T-cell (primary cell): ENCODE measurements at regions not wholly inside any gene's neighbourhood (a gene's known extent, or its start where the extent isn't known, plus 50 kb on each side); places are given as distances from the start of the nearest gene placed in this dataset.

Experiments
- ATAC-seq, 4 experiments: fragments of 200-7000 bp in 3 of 4; fragments of 150-1000 bp in 1 of 4; cut with Tn5 transposase; replicated peaks in 1 of 4; 1 replicate in 3 of 4; 2 replicates in 1 of 4; pipeline ENCODE4 v1.10.0; 2021; ENCODE audit warnings: moderate library complexity in 3 of 4, mild to moderate bottlenecking in 2 of 4, moderate number of reproducible peaks in 1 of 4
- CTCF ChIA-PET, 2 donors: fragments of 300-600 bp; sonication (Branson Sonifier 250); formaldehyde crosslinking; loops; one replicate each; lab custom pipeline; 2022; ENCODE audit warnings: antibody characterized with exemption in 2 of 2; lab: Charles Lee
- POLR2A ChIA-PET, 2 donors: fragments of 300-600 bp; sonication (Branson Sonifier 250); formaldehyde crosslinking; loops; one replicate each; lab custom pipeline; 2022; ENCODE audit warnings: antibody characterized with exemption in 2 of 2; lab: Charles Lee
- DNase-seq, 35 experiments: peaks; one replicate each; pipeline versions ENCODE4 v3.0.0 to v3.0.0-alpha.2; 2013 to 2023
- H3K27ac ChIP-seq: one replicate; pipeline ENCODE4 v1.5.1; 2013; ENCODE audit warnings: low read length
- H3K27me3 ChIP-seq, 2 experiments: replicated peaks in 1 of 2; 1 replicate in 1 of 2; 2 replicates in 1 of 2; pipeline versions ENCODE4 v1.6.1 to v1.7.0; 2013; ENCODE audit warnings: low read length in 1 of 2, mixed read lengths in 1 of 2; ENCODE audit not compliant: control insufficient read depth in 2 of 2, insufficient read depth in 2 of 2; ENCODE audit errors: extremely low read depth in 1 of 2
- H3K36me3 ChIP-seq, 2 donors: 1 replicate in 1 of 2; 2 replicates in 1 of 2; pipeline versions ENCODE4 v1.6.1 to v1.7.0; 2013; ENCODE audit warnings: low read length in 1 of 2; ENCODE audit not compliant: control insufficient read depth in 2 of 2, insufficient read depth in 1 of 2; ENCODE audit errors: extremely low read depth in 1 of 2
- H3K4me1 ChIP-seq, 2 experiments: 1 replicate in 1 of 2; 2 replicates in 1 of 2; pipeline versions ENCODE4 v1.6.1 to v1.7.0; 2013; ENCODE audit warnings: low read length in 2 of 2, mixed read lengths in 1 of 2; ENCODE audit not compliant: insufficient read depth in 2 of 2, control insufficient read depth in 1 of 2; ENCODE audit errors: extremely low read depth in 1 of 2
- H3K4me3 ChIP-seq, 2 donors: 1 replicate in 1 of 2; 2 replicates in 1 of 2; pipeline versions ENCODE4 v1.5.1 to v1.7.0; 2013; ENCODE audit warnings: mild to moderate bottlenecking in 2 of 2, low read length in 1 of 2, moderate library complexity in 1 of 2; ENCODE audit not compliant: control insufficient read depth in 1 of 2; ENCODE audit errors: extremely low read depth in 1 of 2
- H3K9me3 ChIP-seq: 2 replicates; pipeline ENCODE4 v1.7.0; 2013
- H3K27ac Mint-ChIP-seq, 2 donors: one replicate each; pipeline ENCODE4 v1.8.0; 2020 to 2021; ENCODE audit warnings: mild to moderate bottlenecking in 2 of 2, mixed read lengths in 2 of 2
- H3K27me3 Mint-ChIP-seq, 2 donors: one replicate each; pipeline ENCODE4 v1.8.0; 2021 to 2022; ENCODE audit warnings: mixed read lengths in 2 of 2
- H3K36me3 Mint-ChIP-seq: one replicate; pipeline ENCODE4 v1.8.0; 2021; ENCODE audit warnings: mixed read lengths
- H3K4me1 Mint-ChIP-seq, 3 donors: one replicate each; pipeline ENCODE4 v1.8.0; 2020 to 2022; ENCODE audit warnings: mixed read lengths in 3 of 3, mild to moderate bottlenecking in 1 of 3
- H3K4me3 Mint-ChIP-seq, 3 donors: one replicate each; pipeline ENCODE4 v1.8.0; 2020 to 2022; ENCODE audit warnings: mild to moderate bottlenecking in 3 of 3, mixed read lengths in 3 of 3, moderate library complexity in 3 of 3
- H3K9me3 Mint-ChIP-seq, 3 donors: one replicate each; pipeline ENCODE4 v1.8.0; 2020 to 2022; ENCODE audit warnings: mixed read lengths in 3 of 3
- WGBS: methylation state at CpG from one replicate; pipeline ENCODE4 v1.1.5; 2013; ENCODE audit warnings: missing lambda C conversion rate; ENCODE audit not compliant: insufficient coverage; 5-methylcytosine and 5-hydroxymethylcytosine counted together

GRCh38 chr1:222062640-222063039 lies 320.8 kb upstream of the DUSP10 start:
- no peaks in the 10 kb centered on the region for H3K27me3 Mint-ChIP-seq
- no peaks in the 10 kb centered on the region for H3K4me1 Mint-ChIP-seq
- H3K9me3 Mint-ChIP-seq = peaks cover 7 to 18% (median 14%) of the 10 kb centered on the region in 3 donors
- DNase-seq (no peak), ATAC-seq (no peak)
- CTCF ChIA-PET = no interaction called here
- H3K4me3 Mint-ChIP-seq = no peak overlapping the region
- Histone ChIP-seq H3K36me3 (no peaks in the 10 kb centered on the region), H3K4me1 (no peaks in the 10 kb centered on the region), H3K27me3 (no peaks in the 10 kb centered on the region), H3K4me3 (no peak overlapping the region), H3K9me3 (no peaks in the 10 kb centered on the region), H3K27ac (no peak overlapping the region)
- POLR2A ChIA-PET = interaction anchor here in 1 of 2 donors (0.6 kb wide), 1 partner anchor 13 kb away, joined by 10 read pairs; no protein-coding TSS in a partner anchor
- no peak overlapping the region for H3K27ac Mint-ChIP-seq
- H3K36me3 Mint-ChIP-seq = peaks cover 7% of the 10 kb centered on the region

- H3K36me3 Mint-ChIP-seq = peaks cover 7% of the 10 kb centered on the region
- DNase-seq = no peak
- CTCF ChIA-PET = no interaction called here
Observed at GRCh38 chr1:222061711-222062359, 319.9 kb upstream of the DUSP10 start.

GRCh38 chr1:222060210-222060916 lies 318.5 kb upstream of the DUSP10 start:
- Mint-ChIP-seq H3K4me3 (no peak overlapping the region), H3K9me3 (peaks cover 7 to 15% (median 12%) of the 10 kb centered on the region in 3 donors), H3K36me3 (peaks cover 7% of the 10 kb centered on the region), H3K27me3 (no peaks in the 10 kb centered on the region), H3K4me1 (no peaks in the 10 kb centered on the region), H3K27ac (no peak overlapping the region)
- ChIA-PET POLR2A (no interaction called here), CTCF (no interaction called here)
- DNase-seq = no peak
- no peaks in the 10 kb centered on the region for H3K36me3 ChIP-seq
- H3K4me1 ChIP-seq = no peaks in the 10 kb centered on the region
- H3K4me3 ChIP-seq = no peak overlapping the region
- 63% methylated on average over 2 of the region's 3 CpGs for WGBS
- no peaks in the 10 kb centered on the region for H3K9me3 ChIP-seq
- H3K27ac ChIP-seq = no peak overlapping the region
- no peaks in the 10 kb centered on the region for H3K27me3 ChIP-seq
- ATAC-seq = no peak

More at GRCh38 chr1:222061711-222062359, 319.9 kb upstream of the DUSP10 start:
- Histone ChIP-seq H3K36me3 (no peaks in the 10 kb centered on the region), H3K9me3 (no peaks in the 10 kb centered on the region), H3K4me1 (no peaks in the 10 kb centered on the region), H3K27me3 (no peaks in the 10 kb centered on the region), H3K27ac (no peak overlapping the region), H3K4me3 (no peak overlapping the region)
- Mint-ChIP-seq H3K4me1 (no peaks in the 10 kb centered on the region), H3K27ac (no peak overlapping the region), H3K27me3 (no peaks in the 10 kb centered on the region), H3K4me3 (no peak overlapping the region), H3K9me3 (peaks cover 7 to 18% (median 14%) of the 10 kb centered on the region in 3 donors)
- ATAC-seq = no peak
- POLR2A ChIA-PET = no interaction called here
- no CpG with 5 or more reads among the region's 3 CpGs for WGBS

- POLR2A ChIA-PET = no interaction called here
- Histone ChIP-seq H3K27ac (no peak overlapping the region), H3K4me3 (no peak overlapping the region), H3K4me1 (no peaks in the 10 kb centered on the region), H3K36me3 (no peaks in the 10 kb centered on the region), H3K27me3 (peaks cover 0 to 4% of the 10 kb centered on the region in 2 experiments), H3K9me3 (no peaks in the 10 kb centered on the region)
- Mint-ChIP-seq H3K27ac (no peak overlapping the region), H3K9me3 (no peaks in the 10 kb centered on the region), H3K4me1 (no peaks in the 10 kb centered on the region), H3K27me3 (no peaks in the 10 kb centered on the region), H3K4me3 (no peak overlapping the region), H3K36me3 (no peaks in the 10 kb centered on the region)
- WGBS = 100% methylated on average over 1 of the region's 2 CpGs
- ATAC-seq (no peak), DNase-seq (no peak)
- CTCF ChIA-PET = no interaction called here
Observed at GRCh38 chr1:222058249-222058648, 316.4 kb upstream of the DUSP10 start.

GRCh38 chr1:222057162-222057561 lies 315.3 kb upstream of the DUSP10 start:
- no peak for ATAC-seq
- POLR2A ChIA-PET = no interaction called here
- H3K4me3 Mint-ChIP-seq = no peak overlapping the region

GRCh38 chr1:222054416-222054815 lies 312.5 kb upstream of the DUSP10 start:
- Mint-ChIP-seq H3K36me3 (no peaks in the 10 kb centered on the region), H3K4me3 (no peak overlapping the region), H3K27me3 (no peaks in the 10 kb centered on the region), H3K4me1 (no peaks in the 10 kb centered on the region), H3K27ac (no peak overlapping the region), H3K9me3 (no peaks in the 10 kb centered on the region)
- POLR2A ChIA-PET = no interaction called here
- CTCF ChIA-PET = no interaction called here
- Histone ChIP-seq H3K4me1 (no peaks in the 10 kb centered on the region), H3K36me3 (no peaks in the 10 kb centered on the region), H3K9me3 (no peaks in the 10 kb centered on the region), H3K27me3 (peaks cover 0 to 4% of the 10 kb centered on the region in 2 experiments), H3K4me3 (no peak overlapping the region), H3K27ac (no peak overlapping the region)
- DNase-seq (no peak), ATAC-seq (no peak)
- WGBS = 100% methylated on average over 3 of the region's 6 CpGs

More at GRCh38 chr1:222057162-222057561, 315.3 kb upstream of the DUSP10 start:
- H3K27ac Mint-ChIP-seq = no peak overlapping the region
- WGBS = no CpG with 5 or more reads among the region's 3 CpGs
- H3K9me3 Mint-ChIP-seq = no peaks in the 10 kb centered on the region
- DNase-seq = no peak
- no peaks in the 10 kb centered on the region for H3K4me1 ChIP-seq
- H3K27ac ChIP-seq = no peak overlapping the region
- no peaks in the 10 kb centered on the region for H3K36me3 Mint-ChIP-seq
- no peaks in the 10 kb centered on the region for H3K4me1 Mint-ChIP-seq
- peaks cover 0 to 4% of the 10 kb centered on the region in 2 experiments for H3K27me3 ChIP-seq
- no peaks in the 10 kb centered on the region for H3K27me3 Mint-ChIP-seq
- no peaks in the 10 kb centered on the region for H3K36me3 ChIP-seq
- no peaks in the 10 kb centered on the region for H3K9me3 ChIP-seq
- no peak overlapping the region for H3K4me3 ChIP-seq
- CTCF ChIA-PET = no interaction called here
